NCI-H526 treated with DMSO at 0.1 percent for 48 hours (cell line): ENCODE measurements at regions not wholly inside any gene's neighbourhood (a gene's known extent, or its start where the extent isn't known, plus 50 kb on each side); places are given as distances from the start of the nearest gene placed in this dataset.
"Not testable (repeated sequence)": the region's sequence is repeated elsewhere in the genome, so short reads cannot be mapped to it uniquely, and the experiment has no call there.

Experiments used
- DNase-seq: peaks from one replicate; lab custom pipeline; 2025; lab: John Stamatoyannopoulos, UW

DNA sequence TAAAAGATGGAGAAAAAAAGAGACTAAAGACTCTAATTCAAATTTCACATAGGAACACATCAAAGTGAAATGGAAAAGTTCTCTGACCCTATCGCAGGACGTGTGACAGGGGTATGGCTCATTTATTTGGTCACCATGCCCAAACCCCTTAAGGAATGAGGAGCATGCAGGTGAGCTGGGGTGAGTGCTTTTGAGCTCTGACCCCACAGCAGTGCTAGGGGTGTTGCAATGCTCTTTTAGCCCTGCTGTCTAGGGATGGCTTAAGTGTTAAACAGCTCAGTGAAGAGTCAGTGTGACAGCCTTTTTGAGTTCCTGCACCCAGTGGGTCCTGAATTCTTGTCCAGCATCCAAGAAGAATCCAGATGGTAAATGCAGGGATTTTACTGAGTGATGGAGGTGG, 143.0 kb upstream of the ANKRD55 start:
- no peak for DNase-seq

DNA sequence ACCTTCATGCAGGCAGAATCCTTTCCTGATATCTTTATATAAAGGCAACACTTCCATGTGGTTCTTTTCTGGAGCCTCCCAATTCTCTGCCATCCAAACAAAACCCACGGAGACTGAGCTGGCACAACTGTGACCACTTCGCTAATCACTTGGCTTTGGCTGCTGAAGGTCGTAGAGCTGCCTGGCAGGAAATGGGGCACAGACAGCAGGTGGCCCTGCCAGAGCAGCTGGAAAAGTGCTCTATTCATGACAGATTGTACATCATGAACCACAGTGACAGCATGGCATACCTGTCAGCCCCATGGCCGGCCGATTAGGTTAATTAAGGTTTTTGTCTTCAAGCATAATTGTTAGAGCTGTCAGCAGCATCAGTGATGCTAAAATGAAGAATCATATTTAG, 141.9 kb upstream of the ANKRD55 start:
- DNase-seq = no peak

- not testable (repeated sequence) for DNase-seq
Observed at GRCh38 chr5:56372491-56372890, 139.4 kb upstream of the ANKRD55 start.

DNA sequence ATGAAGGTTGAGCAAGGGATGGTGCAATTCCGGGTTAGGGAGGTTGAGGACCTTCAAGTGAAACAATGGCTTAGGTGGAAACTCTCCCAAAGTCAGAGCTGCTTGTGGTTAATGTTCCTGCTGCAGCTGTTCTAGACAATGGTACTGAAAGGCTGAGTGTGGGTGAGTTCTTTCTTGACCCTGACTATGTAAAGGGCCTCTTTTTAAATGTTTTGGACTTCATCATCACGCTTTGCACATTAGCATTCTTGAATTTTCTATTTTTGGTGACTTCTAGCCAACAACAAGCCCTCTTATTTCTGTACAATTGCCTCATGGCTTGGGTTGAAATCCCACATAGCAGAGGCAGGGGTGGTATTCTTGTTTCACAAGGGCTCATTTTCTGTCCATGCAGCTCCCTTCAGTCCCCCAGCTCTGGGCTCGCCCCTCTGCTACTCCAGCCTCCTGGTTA, 136.3 kb upstream of the ANKRD55 start:
- DNase-seq = no peak

GRCh38 chr5:56367748-56368147, 134.6 kb upstream of the ANKRD55 start:
- DNase-seq = no peak

GRCh38 chr5:56366986-56367385, 133.9 kb upstream of the ANKRD55 start:
- DNase-seq = no peak

GRCh38 chr5:56361398-56361797, 128.3 kb upstream of the ANKRD55 start:
- DNase-seq = no peak

DNA sequence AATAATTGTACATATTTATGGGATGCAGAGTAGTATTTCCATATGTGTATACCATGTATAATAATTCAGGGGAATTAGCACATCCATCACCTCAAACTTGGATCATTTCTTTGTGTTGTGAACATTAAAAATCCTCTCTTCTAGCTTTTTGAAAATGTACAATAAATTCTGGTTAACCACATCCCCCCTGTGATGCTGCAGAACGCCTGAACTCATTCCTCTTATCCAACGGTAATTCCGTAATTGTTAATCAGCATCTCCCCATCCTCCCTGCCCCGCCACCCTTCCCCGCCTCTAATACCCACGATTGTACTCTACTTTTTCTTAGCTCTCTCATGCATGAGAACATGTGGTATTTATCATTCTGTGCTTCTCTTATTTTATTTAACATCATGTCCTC, 127.7 kb upstream of the ANKRD55 start:
- DNase-seq = no peak

DNA sequence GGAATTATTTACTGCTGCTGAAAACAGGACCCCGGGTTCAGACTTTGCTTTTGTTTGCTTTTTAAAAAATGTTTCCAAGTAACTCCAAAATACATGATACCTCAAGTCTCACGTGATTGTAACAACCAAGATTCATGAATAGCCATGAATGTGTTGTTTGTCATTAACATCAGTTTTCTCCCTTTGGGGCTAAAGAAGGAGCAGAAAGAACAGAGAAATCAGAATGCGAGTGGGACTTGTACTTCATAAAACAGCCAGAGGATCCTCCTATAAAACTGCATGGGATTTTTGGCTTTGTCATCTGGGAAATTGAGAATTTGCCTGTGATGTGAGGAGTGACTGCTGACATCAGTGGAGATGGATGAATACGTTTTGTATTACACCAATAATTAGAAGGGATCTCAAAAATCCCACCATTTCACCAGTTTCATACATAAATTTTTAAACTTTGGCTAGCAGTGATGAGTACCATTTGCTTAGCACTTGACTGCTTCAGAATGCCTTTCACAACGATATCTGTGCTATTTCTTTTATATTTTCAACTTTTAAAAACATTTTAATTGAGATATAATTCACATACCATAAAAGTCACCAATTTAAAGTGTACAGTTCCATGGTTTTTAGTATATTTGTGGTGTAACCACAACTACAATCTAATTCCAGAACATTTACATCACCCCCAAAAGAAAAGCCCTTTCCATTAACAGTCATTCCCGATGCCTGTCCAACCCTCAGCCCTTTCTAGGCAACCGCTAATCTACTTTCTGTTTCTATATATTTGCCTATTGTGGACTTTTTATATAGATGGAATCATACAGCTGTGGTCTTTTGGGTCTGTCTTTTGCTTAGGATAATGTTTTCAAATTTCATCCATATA, 126.9 kb upstream of the ANKRD55 start:
- no peak for DNase-seq

DNA sequence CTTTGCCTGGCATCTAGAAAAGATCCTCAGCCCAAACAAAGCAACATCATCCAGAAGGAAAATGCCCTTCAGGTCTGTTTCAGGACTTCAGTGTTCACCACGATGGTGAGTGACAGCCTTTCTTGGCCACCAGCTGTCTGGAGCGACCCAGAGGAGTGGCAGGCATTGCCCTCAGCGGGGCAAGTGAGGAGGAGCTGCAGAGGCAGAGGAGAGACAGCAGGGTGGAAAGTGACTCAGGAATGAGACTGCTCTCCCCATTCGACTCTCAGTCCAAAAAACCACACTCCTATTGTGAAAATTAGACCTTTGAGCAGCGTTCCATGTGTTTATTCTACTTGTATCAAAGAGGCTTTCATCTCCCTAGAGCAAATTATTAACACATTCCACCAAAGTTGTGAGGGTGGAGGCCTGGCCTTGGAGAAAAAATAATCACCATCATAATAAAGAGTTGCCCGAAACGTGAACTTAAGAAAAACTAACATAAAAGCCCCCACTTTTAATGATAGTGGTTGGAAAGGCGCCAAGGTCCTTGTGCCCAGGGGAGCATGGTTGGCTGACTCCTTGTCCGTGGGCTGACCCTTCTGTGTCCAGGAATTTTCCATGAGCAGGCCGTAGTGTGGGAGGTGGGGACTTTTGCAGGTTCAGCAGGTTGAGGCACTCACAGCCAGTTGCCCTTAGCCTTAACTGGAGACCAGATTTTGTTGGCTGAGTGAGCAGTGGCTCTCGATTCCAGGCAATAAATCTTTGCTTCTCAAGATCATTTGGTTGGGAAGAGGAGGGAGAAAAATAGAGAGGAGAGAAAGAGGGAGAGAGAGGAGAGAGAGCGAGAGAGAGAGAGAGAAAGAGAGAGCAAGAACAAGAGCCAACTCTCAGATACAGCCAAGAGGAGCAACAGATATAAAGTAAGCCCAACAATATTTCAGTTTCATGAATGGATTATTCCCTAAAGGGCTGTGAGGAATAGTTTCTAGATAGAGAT, 125.9 kb upstream of the ANKRD55 start:
- DNase-seq = no peak

DNA sequence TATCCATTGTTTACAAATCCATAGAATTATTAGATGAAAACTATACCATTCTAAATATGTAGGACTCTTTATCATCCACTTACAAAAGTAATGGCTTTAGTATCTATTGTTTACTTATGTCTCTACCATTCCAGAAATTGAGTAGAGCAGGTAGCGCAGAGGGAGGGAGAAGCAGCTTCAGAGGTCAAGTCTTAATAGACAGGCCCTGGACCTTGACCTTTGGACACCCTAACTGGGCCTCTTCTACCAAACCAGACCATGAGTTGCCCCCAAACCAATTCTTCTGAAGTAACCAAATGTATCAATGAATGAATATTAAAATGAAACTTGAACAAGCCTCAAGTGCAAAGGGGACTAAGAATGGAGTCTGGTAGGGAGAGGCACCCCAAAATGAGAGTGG, 124.9 kb upstream of the ANKRD55 start:
- no peak for DNase-seq

DNA sequence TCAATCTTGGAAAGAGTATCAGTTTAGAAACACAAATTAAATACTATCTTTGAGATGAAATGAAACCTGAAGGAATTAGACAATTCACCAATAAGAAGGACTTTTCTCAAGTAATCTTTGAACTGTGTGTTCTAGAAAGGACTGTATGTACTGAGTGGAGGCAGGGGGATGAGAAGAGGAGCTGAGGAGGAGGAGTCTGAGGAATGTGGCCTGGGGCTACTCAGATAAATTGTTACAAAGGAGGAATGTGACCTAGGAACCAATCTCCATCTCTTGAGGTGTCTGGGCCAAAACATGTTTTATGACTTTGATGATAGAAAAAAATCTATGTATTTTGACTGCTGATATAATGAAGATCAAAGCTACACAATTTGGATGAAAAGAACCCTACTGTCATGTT, 124.3 kb upstream of the ANKRD55 start:
- DNase-seq = no peak

- no peak for DNase-seq
Observed at GRCh38 chr5:56356836-56357160, 123.7 kb upstream of the ANKRD55 start.

GRCh38 chr5:56356121-56356835, 123.1 kb upstream of the ANKRD55 start:
- no peak for DNase-seq

DNA sequence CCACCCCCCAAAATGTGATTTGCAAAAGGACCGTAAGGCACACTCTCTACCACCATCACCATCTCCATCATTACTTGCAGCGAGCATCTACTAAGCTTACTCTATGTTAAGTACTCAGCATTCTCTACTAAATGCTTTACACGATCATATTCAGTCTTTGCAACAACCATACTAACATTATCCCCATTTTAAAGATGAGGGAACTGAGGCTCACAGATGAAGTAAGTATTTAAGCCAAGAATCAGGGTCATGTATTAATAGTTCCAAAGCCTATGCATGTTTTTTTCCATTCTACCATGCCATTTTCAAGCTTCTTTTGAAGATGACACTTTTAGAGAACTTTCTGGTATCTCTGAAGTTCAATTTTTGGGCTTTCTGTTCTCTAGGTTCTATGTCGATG, 121.7 kb upstream of the ANKRD55 start:
- DNase-seq = no peak

DNA sequence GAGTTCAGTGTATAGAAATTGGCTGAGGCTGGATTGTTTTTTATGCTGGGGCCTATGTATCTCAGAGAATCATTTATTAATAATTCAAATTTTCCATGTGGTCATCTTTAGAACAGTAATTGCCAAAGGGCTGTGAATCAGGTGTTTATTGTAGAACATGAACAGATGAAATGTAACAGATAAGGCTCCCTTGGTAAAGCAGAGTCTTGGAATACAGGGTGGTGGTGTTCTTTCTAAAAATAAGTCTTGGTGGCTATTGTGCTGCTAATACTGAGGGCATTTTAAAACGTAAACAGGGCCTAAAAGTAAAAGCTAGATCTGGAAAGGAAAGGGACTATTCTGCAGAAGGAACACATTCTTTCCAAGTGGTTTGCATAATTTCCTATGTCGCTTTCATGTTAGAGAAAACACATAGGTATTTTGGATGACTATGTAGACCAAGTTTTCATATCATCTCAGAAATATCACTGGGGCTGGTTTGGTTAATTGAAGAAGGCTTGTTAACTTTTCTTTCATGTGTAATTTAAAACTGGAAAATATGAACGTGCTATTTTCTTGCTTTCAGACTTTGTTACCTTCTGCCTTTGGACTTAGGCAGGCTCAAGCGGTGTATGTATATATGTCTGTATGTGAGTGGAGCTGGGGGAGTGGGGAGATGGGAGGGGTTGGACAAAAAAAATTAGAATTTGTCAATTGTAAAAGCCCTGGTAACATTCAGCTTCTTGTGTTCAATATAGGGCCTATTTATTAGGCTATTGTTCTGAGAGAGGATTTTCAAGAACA, 119.9 kb upstream of the ANKRD55 start:
- DNase-seq = no peak

- no peak for DNase-seq
Observed at GRCh38 chr5:56350597-56351170, 117.6 kb upstream of the ANKRD55 start.

DNA sequence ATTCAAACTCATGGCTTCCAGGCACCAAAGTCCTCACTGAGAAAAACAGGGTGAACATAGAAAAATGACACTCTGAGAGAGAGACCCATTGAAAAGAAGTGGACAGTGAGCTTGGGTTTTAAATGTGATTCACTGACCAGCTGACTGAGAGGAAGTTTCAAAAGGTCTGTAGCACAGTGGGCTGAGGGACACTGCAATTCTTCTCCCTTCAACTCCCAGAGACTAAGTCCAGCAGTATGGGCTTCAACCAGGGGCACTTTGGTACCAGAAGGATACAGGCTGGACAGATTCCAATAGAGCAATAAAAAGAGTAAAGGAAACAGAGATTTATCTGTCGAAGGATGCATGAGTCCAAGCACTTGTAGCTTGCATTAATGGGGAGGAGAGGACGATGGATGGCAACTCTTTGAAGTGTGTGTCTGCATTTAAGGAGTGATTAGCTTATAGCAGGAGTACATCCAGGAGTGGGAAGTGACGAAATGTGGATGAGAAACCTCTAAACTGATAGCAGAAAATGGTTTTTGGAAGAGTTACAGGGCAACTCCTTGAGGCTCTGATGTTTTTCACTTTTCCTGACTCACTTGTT, 117.0 kb upstream of the ANKRD55 start:
- no peak for DNase-seq

- no peak for DNase-seq
Observed at GRCh38 chr5:56349461-56349860, 116.3 kb upstream of the ANKRD55 start.

- no peak for DNase-seq
Observed at GRCh38 chr5:56346741-56347535, 113.8 kb upstream of the ANKRD55 start.
